DMS153 (cell line): ENCODE measurements at regions not wholly inside any gene's neighbourhood (a gene's known extent, or its start where the extent isn't known, plus 50 kb on each side); places are given as distances from the start of the nearest gene placed in this dataset.
"Not testable (repeated sequence)": the region's sequence is repeated elsewhere in the genome, so short reads cannot be mapped to it uniquely, and the experiment has no call there.

ENCODE experiments used
- DNase-seq: peaks from one replicate; lab custom pipeline; 2025; lab: John Stamatoyannopoulos, UW

DNA sequence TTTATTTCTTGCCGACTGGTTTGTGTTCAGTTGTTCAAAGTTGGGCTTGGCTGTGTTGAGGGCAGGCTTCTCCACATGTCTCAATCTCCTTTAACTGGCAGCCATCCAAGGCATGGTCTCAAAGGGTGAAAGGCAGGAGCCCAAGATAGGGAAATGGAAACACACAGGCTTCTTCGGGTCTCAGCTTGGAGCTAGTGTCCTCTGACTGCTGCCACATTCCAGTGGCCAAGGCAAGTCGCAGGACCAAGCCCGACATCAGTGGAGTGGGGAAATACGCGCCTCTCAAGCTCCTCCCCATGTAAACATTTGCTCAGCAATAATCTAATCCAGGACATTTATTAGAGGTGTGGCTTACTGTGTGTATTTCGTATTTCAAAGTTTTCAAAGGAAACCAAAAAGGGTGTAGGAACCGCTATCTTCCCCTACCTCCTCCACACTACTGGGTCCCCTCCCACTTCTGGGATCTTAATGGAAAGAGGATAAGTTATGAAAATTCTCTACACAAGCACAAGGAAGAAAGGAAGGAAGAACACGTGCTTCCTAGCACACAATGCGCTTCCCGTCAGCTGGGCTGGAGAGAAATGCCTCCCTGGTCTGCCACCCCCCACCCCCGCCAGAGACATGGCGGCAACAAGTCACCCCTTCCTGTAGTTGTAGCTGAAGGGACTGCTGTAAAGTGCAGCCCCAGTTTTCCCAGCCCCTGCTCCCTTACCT lies 181.7 kb downstream of the FAM43A start:
- DNase-seq, result no peak

DNA sequence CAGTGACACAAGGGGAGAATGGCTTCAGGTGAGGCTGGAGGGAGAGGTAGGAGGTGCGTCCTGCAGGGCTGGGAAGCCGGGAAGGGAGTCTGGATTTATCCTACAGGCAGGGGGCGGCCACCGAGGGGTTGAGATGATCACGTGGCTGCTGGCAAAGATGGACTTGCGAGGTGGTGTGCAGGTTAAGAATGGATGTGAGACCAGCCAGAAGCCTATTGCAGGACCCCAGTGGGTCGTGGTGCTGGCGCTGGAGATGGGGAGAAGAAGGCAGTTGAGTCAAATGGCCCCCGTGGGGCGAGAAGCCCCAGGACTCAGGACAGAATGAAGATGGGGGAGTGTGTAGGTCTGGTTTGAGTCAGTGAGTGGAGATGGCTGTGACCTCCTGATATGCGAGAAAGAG lies 183.1 kb downstream of the FAM43A start:
- DNase-seq, result no peak

DNA sequence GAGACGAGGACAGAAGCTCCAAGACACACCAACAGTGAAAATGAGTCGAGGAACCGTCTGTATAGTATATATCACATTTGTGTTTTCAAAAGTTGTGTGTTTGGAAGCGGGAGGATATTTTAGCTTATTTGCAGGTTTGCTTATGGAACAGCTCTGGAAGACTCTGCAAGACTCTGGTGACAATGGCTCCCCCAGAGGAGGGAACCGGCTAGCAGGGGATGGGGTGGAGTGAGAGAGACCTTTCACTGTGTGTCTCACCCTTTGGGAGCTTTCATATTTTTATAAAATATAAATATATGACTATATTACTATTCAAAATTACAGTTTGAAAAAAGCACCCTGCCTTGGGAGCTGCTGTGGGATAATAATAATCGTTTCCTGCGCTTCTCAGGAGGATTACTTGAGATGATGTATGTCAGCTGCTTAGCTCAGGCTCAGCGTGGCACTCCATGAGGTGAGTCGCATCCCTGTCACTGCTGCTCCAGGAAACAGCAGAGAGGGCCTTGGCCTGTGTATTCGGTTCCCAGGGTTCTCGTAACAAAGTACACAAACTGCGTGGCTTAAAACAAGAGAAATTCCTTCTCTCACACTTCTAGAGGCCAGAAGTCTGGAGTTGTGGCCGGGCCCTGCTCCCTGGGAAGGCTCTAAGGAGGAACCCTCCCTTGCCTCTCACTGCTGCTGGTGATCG lies 183.9 kb downstream of the FAM43A start:
- no peak for DNase-seq

DNA sequence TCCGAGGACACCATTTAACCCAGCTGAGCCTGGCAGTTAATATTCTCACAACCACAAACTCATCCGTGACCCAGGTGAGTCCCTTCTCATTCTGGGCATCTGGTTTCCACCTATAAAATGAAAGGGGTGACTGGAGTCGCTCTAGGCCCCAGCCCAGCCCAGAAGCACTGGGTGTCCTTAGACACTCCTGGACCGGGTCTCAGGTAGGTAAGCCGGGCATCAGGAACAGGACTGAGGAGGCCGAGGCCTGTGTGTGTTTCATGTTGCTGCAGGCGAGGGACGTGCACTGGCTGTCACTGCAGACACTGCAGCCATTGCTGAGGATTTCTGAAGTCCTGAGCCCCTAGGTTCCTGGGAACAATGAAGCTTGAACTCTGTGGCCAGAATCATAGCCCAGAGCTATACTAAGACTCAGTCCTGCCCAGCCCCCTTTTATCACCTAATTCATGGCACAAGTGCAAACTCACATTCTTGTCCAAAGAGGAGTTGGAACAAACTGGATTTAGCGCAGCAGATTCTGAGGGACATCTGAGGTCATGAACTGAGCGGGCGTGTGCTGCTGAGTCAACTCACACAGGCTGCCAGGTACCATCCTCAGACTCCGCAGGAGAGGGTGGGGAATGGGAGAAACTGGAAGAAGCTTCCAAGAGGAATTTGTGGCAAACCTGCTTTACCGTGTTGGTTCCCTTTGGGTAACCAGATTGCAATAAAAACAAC lies 184.9 kb downstream of the FAM43A start:
- DNase-seq, result no peak

DNA sequence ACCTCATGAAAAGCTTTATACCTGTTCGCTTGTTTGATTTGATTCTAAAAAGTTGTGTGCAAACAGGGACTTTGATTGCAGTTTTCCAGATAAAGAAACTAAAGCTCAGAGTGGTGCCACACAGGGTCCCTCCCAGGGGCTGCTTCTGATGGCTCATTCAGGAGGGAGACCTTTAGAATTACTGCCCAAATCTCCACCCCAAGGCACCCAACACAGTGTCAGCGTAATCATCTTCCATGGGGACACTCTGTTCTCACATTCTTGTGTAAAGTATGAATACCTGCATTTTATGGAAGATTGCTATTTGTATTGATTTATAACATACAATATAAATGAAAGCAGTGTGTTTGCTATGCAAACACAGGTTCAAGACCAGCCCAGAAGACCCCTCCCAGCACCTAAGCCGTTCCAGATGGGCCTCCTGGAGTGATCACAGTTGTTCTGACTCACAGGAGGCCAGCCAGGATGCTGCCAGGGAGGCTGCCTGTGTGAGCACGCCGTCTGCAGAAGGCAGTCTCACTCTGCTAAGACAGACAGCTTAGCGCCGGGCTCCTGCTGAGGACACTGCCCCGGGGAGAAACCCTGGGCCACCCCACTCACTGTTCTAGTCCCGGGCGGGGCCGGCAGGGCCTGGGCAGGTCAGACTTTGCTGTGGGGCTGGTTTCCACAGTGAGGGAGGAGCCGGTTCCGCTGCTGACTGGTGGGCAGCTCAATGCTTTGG lies 185.6 kb downstream of the FAM43A start:
- peak; percentile 16 for DNase-seq

DNA sequence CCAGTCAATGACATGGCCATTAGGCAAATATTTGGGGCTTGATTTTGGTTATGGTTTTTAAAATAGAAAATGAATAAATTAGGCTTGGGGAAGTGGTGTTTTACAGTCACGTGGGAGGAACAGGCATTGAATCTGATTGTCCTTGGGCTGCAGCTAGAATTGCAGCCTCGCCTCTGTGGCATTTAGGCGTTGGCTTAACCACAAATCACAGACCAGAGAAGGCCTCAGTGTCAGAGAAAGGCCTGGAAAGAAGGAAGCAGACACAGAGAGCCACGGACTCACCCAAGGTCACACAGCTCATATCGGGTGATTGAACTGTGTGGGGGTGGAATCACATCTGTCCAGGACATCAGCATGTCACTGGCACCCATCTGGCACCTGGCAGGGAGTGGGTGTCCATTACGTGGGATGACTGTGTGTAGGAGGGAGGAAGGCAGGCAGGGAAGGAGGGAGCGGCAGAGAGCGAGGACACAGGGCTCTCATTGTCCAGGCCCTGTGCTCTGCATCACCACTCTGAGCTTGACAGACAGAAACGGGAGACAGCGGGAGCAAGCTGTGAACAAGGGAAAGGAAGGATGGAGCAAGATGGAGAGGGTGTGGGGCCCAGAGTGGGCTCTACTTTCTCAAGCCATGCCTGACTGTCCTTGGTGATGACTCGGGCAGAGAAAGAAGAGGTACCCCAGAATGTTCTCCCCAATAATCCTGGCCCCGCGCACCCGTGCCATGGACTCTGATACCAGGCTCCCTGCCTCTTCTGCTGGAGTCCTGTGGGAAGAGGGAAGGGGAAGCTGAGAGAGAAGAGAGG lies 186.4 kb downstream of the FAM43A start:
- DNase-seq, result no peak

DNA sequence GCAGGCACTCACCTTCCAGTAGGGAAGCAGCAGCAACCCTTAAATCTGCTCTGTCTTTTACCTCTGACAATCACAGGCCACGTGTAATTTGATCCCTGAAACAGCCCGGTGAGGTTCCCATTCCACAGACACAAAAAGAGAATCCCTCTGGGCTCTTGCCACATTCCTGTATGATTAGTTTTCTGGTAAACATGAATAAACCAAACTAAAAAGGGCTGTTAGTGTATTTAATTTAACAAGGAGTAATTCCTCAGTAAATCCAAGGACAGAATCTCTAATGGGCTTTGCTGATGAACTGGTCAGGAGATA lies 186.9 kb downstream of the FAM43A start:
- DNase-seq, result no peak

DNA sequence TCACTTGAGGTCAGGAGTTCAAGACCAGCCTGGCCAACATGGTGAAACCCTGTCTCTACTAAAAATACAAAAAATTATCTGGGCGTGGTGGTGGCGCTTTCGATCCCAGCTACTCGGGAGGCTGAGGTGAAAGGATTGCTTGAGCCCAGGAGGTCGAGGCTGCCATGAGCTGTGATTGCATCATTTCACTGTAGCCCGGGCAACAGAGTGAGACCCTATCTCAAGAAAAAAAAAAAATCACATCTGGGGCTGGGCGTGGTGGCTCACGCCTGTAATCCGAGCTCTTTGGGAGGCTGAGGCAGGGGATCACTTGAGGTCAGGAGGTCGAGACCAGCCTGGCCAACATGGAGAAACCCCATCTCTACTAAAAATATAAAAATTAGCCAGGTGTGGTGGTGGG lies 187.8 kb downstream of the FAM43A start:
- not testable (repeated sequence) for DNase-seq

DNA sequence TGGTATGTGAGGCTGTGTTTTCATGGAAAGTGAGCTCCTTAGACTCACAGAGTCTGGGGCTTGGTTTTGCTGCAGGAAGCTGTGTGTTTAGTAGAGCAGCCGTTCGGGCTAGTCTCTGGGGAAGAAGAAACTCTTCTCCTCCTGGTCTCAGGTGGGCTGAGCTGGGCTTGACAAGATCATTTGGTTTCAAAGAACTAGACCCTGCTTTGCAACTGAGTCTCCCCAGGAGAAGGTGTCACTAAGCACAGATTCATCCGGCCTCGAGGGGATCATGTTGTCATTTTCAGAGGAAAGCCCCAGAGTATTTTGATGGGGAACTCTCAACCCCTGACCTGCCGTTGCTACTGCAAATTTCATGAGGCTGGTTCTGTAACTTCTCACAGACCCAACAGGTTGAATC lies 188.5 kb downstream of the FAM43A start:
- DNase-seq, result no peak

DNA sequence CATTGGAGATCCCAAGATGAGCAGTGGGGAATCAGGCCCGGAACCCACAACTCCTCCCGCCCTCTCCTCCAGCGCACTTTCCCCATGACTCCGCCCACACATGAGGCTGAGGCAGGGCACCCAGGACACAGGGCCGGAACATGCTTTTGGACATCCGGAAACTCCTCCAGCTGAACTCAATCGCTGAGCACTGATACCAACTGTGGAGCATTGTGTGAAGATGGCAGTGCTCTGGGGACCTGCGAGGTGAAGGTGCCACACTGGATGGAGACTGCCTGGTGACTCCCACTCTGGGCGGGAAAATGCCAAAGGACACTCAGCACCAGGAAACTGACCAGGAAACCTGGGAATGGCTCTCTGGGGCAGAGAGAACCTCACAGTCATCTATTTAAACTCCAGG lies 189.1 kb downstream of the FAM43A start:
- DNase-seq, result no peak

DNA sequence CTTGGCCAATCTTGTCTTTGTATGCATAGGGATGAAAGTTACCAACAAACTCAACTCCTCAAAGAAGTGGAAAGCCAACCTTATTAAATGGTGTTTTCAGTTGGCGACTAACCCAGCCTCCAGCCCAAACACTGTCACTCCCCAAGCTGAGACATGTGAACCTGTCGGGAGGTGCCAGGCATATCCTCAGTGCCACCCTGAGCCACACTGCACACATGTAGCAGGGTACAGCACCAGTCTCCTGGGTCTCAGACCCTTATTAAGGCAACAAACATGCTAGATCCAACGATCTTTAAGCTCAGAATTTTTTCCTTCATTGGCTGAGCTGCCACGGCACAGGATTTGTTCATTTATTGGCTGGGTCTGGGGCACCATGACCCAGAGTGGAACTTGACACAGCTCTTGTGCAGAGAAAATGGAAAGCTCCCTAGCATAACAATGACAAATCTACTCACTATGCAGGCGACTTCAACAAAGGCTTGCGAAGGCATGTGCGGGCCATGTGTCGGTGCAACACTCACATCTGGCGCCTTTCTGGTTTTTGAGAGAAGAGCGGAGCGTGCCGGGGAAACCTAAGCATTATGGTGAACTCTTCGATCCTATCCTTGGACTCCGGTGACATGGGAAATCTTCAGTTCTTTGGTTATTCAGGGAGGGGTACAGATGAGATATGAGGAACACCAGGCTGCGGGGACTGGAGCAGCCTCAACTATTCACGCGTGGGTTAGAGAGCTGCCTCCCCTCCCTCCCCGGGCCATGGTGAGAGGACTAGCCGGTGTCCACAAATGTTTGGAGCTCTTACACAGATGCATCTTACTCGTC lies 190.1 kb downstream of the FAM43A start:
- DNase-seq, result no peak

DNA sequence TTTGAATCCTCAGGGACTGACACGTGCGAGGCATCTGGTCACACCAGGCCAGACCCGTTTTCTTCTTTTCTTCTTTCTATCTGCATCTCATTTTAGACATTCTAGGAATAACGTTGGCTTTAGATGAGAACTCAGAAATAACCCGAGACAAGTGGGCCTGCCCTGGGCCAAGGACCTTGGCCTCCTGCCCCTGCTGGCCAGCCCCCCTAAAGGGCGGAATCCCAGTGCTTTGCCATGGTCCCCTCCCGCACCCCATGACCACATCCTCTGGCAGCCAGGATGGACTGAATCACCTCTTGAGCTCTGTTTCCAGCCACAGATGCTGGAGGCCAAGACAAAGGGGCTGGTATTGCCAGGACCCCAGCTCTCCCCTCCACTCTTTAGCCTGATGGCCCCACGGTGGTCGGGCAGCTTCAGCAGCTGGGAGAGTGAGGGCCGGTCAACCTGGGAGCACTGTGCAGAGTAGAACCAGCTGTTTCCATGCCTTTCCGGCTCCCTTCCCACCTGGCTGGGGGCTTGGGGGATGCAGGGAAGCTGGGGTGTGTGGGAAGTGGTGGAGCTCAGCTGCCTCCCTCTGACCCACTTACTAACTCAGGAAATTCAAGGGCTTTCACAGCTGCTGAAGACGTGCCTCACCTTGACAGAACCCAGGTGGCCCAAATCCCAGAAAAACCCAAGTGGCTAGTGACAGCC lies 190.9 kb downstream of the FAM43A start:
- no peak for DNase-seq

DNA sequence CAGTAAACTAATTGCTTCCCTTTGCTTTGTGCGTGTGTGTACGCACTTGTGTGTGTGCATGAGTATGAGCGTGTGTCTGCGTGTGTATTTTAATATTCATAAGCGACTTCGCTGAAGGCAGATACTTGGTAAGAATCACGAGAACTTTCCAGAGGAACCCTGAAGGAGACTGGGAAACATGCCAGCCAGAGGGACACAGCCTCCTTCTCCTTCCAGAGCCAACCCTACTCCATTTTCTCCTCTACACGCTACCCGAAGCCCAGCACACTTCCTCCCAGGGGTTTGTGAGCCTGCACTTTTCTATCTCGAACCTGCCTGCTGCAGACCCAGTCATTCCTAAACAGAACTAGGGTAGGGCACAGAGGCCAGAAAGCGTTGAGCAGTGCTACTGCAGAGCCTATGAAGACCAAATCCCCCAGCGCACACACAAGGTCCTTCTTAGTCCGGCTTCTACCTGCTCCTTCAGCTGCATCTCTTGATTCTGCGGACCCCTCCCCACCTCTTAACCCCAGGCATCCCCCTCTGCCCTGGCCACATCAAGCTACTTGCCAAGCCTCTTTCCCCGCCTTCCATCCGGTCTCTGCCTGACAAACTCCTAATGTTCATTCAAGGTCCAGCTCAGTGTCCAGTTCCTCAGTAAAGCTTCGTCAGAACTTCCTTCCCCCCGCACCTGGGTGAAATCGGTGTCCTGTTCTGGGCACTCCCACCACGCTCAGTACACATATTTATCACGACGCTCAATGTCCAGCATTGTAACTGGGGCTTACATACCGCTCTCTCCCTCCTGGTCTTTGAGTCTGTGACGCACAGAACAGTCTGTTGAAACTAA lies 191.8 kb downstream of the FAM43A start:
- no peak for DNase-seq

DNA sequence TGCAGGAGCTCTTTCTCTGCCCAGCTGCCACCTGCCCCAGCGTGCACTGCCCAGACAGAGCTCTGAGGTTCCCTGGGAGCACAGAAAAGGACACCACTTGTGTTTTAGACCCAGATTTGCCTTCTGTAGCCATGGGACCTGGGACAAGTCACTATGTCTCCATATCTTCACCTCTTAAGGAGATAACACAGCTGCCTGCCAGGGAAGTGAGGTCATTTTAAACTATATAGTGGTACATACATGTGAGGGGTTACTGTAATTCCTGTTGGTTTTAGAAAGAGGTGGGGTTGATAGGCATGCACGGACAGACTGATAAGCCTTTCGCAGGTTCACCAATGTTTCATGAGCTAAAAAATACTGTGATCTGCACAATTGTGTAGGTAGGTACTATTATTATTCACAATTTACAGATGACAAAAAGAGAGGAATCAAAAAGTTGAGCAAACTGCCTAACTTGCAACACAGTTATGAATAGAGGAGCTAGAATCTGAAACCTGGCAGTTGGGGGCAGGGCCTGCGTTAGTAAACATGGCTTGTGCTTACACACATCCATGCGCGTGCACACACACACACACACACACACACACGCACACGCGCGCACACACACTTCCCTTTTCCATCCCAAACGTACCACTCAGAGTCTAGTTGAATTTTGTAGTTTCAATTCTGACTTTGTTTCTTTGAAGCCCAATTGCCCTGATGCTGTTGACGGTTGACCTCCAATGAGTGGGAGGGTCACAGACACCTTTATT lies 193.6 kb downstream of the FAM43A start:
- DNase-seq, result no peak

DNA sequence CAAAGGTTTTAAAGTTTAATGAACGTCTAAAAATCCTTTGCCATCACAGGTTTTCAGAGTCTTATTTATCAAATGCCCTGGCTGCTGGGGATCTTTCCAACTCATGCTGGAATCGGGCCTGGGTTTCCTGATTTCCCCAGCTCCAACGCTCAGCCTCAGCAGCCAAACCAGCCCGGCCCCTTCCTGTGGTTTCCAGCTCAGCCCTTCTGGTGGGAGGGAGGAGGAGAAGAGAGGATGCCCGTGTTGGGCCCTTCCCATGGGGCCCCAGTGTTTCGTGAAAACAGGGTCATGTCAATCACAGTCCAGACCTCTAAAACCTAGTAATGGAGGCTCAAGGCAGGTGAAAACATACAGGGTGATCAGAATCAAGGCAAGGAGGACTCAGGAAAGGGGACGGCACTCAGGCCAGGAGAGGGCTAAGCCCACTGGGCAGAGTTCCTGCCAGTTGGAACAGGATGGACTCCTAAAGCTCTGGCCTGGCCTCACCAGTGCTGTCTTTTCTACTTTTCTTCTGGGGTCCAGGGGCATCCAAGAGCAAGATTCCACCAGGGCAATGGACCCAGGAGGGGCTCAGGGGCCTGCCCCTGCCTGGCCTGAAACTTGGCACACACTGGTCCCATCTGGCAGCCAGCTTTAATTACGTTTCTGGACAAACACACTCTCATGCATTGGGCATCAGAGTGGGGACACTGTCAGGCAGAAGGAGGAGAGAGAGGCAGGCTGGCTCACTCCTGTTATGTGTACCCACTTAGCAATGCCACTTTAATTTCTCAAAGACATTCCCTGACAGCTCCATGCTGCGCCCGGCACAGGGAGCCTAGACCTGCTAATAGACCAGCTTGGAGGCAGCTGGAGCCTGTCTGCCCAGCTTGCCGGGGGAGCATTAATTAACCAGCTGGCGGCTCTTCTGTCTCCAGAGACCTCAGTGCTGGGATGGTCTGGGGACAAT lies 194.6 kb downstream of the FAM43A start:
- DNase-seq, result no peak

DNA sequence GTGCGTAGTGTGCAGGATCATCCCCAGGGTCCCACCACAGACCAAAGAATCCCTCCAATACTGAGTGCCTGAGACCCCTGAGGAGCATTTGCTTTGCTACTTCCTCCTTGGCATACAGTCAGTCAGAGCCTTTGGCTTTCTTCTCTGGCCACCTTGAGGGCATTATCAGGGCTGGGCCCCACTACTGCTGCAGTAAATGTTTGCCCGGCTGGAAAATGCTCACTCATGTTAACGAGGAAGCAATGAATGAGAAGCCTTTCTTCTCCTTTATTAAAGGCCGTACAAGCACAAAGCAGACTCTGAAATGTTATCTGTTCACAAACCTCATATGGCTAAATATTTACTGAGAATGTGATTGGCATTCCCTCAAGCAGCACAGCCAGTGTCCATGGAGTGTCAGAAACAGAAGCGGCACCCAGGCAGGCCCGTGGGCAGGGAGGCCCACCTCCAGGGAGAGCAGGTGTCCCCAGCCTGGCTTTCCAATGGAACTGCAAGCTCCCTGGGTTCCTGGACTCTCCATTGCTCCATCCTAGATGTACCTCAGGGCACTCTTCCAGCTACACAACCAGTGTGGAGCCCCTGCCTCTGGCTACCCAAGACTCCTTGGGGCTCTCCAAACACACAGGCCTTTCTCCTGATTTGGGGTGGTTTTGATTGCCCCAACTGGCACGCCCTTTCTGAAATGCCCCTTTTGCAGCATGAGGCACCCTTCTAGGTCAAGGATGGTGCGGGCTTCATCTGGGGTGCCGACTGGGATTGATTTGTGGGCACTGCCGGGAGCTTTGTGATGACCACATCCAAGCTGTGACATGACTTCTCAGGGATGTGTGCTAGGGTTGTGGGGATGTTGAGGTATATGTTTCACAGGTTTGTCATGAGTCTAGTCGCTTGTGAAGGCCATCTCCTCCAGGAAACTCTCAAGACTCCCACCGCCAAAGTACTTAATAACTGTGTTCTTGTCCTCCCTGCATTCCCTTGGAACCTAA lies 195.6 kb downstream of the FAM43A start:
- peak; percentile 11 for DNase-seq
